Ovary (tissue), 3 donors: ENCODE measurements at regions not wholly inside any gene's neighbourhood (a gene's known extent, or its start where the extent isn't known, plus 50 kb on each side); places are given as distances from the start of the nearest gene placed in this dataset.

Source experiments
- CTCF ChIP-seq, 3 donors: fragments of 450-650 bp in 2 of 3; fragments of 200-600 bp in 1 of 3; IDR thresholded peaks; one replicate each; pipeline versions ENCODE4 v1.5.1 to v1.8.0; 2016 to 2022; ENCODE audit warnings: antibody characterized with exemption in 3 of 3, mild to moderate bottlenecking in 1 of 3
- POLR2A ChIP-seq: fragments of 450-650 bp; IDR thresholded peaks from one replicate; pipeline ENCODE4 v1.6.1; 2017; ENCODE audit warnings: antibody characterized with exemption, mild to moderate bottlenecking, moderate library complexity
- donor health status: DM: no; HTN: no; CAD: no.

GRCh38 chr10:21379143-21379542, 146.3 kb downstream of the SKIDA1 start:
- TF ChIP-seq CTCF (IDR thresholded peaks at IDR 0.05): no peak
- TF ChIP-seq POLR2A: no peak
